Fibroblast of the aortic adventitia (primary cell): ENCODE measurements at regions not wholly inside any gene's neighbourhood (a gene's known extent, or its start where the extent isn't known, plus 50 kb on each side); places are given as distances from the start of the nearest gene placed in this dataset.
A peak's percentile ranks its signal among the peaks of the same experiment; 100 is the strongest.

ENCODE experiments used
- DNase-seq: peaks from one replicate; pipeline ENCODE4 v3.0.0-alpha.2; 2010; ENCODE audit warnings: low read depth
- H3K4me3 ChIP-seq: 2 replicates; pipeline ENCODE4 v1.5.1; 2011; ENCODE audit warnings: low read depth, mild to moderate bottlenecking, control low read depth, low read length, moderate library complexity
- CTCF ChIP-seq: IDR thresholded peaks from 2 replicates; pipeline ENCODE4 v1.5.1; 2011; ENCODE audit warnings: mild to moderate bottlenecking, low read length, control low read depth, inconsistent platforms; ENCODE audit not compliant: insufficient read depth

GRCh38 chr7:95718577-95719410, 53.6 kb upstream of the DYNC1I1 start:
- no peak overlapping the region for H3K4me3 ChIP-seq
- peak; percentile 37 for DNase-seq
- TF ChIP-seq CTCF, result peak; percentile 31

- H3K4me3 ChIP-seq, result no peak overlapping the region
- TF ChIP-seq CTCF, result no peak
- DNase-seq, result peak; percentile 7
Measured at GRCh38 chr7:95716357-95717122, 55.8 kb upstream of the DYNC1I1 start.

GRCh38 chr7:95715274-95715673, 57.1 kb upstream of the DYNC1I1 start:
- no peak for DNase-seq
- no peak overlapping the region for H3K4me3 ChIP-seq
- TF ChIP-seq CTCF, result no peak

GRCh38 chr7:95710711-95711110, 61.6 kb upstream of the DYNC1I1 start:
- DNase-seq, result no peak
- TF ChIP-seq CTCF, result no peak
- H3K4me3 ChIP-seq, result no peak overlapping the region

GRCh38 chr7:95700917-95701316, 71.4 kb upstream of the DYNC1I1 start:
- DNase-seq, result no peak
- H3K4me3 ChIP-seq, result no peak overlapping the region
- no peak for TF ChIP-seq CTCF

GRCh38 chr7:95694334-95694733, 78.0 kb upstream of the DYNC1I1 start:
- no peak overlapping the region for H3K4me3 ChIP-seq
- DNase-seq, result no peak
- TF ChIP-seq CTCF, result no peak
